Esophagus muscularis mucosa (tissue), 4 donors: ENCODE measurements at regions not wholly inside any gene's neighbourhood (a gene's known extent, or its start where the extent isn't known, plus 50 kb on each side); places are given as distances from the start of the nearest gene placed in this dataset.

Experiments used
- DNase-seq: peaks from one replicate; pipeline ENCODE4 v3.0.0-alpha.2; 2017; ENCODE audit errors: extremely low spot score
- H3K27ac ChIP-seq, 4 donors: fragments of 200-600 bp; sonication (generic); replicated peaks in 1 of 4; 1 replicate in 3 of 4; 2 replicates in 1 of 4; pipeline ENCODE4 v1.5.1; 2016 to 2019; ENCODE audit warnings: mild to moderate bottlenecking in 1 of 4
- H3K27me3 ChIP-seq, 4 donors: fragments of 200-600 bp; sonication (generic); one replicate each; pipeline versions ENCODE4 v1.5.1 to v1.6.0; 2016 to 2019
- H3K36me3 ChIP-seq, 4 donors: fragments of 200-600 bp; sonication (generic); one replicate each; pipeline ENCODE4 v1.5.1; 2016 to 2019
- H3K4me1 ChIP-seq, 4 donors: fragments of 200-600 bp; sonication (generic); one replicate each; pipeline ENCODE4 v1.5.1; 2016 to 2019
- H3K4me3 ChIP-seq, 4 donors: fragments of 200-600 bp; sonication (generic); 1 replicate in 2 of 4; 2 replicates in 2 of 4; pipeline ENCODE4 v1.5.1; 2016 to 2019; ENCODE audit warnings: mild to moderate bottlenecking in 4 of 4, moderate library complexity in 1 of 4
- H3K9me3 ChIP-seq, 4 donors: fragments of 200-600 bp; sonication (generic); 1 replicate in 3 of 4; 2 replicates in 1 of 4; pipeline ENCODE4 v1.5.1; 2016 to 2019
- CTCF ChIP-seq, 3 experiments: fragments of 200-600 bp in 2 of 3; fragments of 450-650 bp in 1 of 3; sonication (generic) in 2 of 3; IDR thresholded peaks; one replicate each; pipeline ENCODE4 v1.5.1; 2017 to 2019; ENCODE audit warnings: antibody characterized with exemption in 3 of 3, mild to moderate bottlenecking in 2 of 3, moderate library complexity in 1 of 3
- EP300 ChIP-seq: sonication (generic); formaldehyde crosslinking; IDR thresholded peaks from one replicate; pipeline ENCODE4 v1.6.1; 2017; ENCODE audit warnings: antibody characterized with exemption
- POLR2A ChIP-seq: fragments of 450-650 bp; IDR thresholded peaks from one replicate; pipeline ENCODE4 v1.6.1; 2017; ENCODE audit warnings: antibody characterized with exemption, moderate library complexity, mild to moderate bottlenecking, low read depth
- POLR2AphosphoS5 ChIP-seq, 2 donors: sonication (generic); formaldehyde crosslinking; IDR thresholded peaks; one replicate each; pipeline ENCODE4 v1.6.1; 2017; ENCODE audit warnings: antibody characterized with exemption in 2 of 2
- WGBS: methylation state at CpG from one replicate; pipeline ENCODE4 v1.1.5; 2018; 5-methylcytosine and 5-hydroxymethylcytosine counted together
- intact Hi-C: fragments of 100-400 bp; cut with DNase I; formaldehyde crosslinking; loops from one replicate; pipeline ENCODE4 v1.15.1; 2023

DNA sequence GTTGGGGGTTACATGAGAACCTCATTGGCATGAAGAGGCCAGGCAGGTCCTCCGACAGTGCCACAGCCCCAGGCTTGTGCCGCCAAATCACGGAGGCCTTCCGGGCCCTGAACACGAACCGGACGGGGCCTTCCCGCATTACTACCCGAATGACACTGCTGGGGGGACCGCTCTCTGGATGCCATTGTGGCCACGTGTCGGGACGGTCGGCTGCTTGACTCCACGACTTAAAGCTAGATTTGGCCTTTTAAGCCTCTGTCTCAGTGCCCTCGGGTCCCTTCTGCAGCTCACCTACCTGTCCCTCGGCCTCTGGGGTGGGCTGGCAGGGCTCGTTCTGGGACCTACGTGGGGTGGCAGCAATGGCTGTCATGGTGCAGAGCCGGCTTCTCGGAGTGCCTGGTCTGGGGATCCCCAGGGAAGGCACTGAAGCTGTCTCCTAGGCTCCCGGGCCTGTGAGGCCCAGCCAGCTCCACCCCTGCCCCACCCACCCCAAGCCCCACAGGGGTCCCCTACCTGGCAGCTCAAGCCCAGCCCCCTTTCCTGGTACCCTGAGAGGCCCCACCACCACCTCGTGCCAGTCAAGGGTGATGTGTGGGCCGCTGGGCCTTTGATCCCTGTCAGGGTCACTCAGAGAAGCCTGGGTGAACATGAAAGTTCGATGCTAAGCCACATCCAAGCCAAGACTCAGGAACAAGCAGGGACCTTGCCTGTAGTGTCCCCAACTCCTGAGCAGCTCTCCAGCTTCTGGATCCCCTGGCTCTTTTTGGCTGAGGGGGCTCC, 245.8 kb upstream of the SGCG start:
- no peaks in the 10 kb centered on the region for H3K4me1 ChIP-seq
- H3K27ac ChIP-seq = no peak overlapping the region
- no peak for DNase-seq
- no peaks in the 10 kb centered on the region for H3K27me3 ChIP-seq
- 90% methylated on average over 10 of the region's 25 CpGs for WGBS
- H3K9me3 ChIP-seq = no peaks in the 10 kb centered on the region
- H3K36me3 ChIP-seq = no peaks in the 10 kb centered on the region
- TF ChIP-seq POLR2AphosphoS5 (IDR thresholded peaks at IDR 0.05) (no peak), EP300 (no peak), CTCF (IDR thresholded peaks at IDR 0.05) (no peak), POLR2A (no peak)
- H3K4me3 ChIP-seq = no peak overlapping the region
- intact Hi-C loops = no loop called here

GRCh38 chr13:22936228-22936627, 244.6 kb upstream of the SGCG start:
- H3K4me1 ChIP-seq = no peaks in the 10 kb centered on the region
- DNase-seq = no peak
- no peak for TF ChIP-seq CTCF (IDR thresholded peaks at IDR 0.05)
- no peak for TF ChIP-seq POLR2A
- no peak for TF ChIP-seq EP300
- TF ChIP-seq POLR2AphosphoS5 (IDR thresholded peaks at IDR 0.05) = no peak
- no peaks in the 10 kb centered on the region for H3K9me3 ChIP-seq
- H3K27me3 ChIP-seq = peaks cover 0 to 6% (median 0%) of the 10 kb centered on the region in 4 donors
- H3K36me3 ChIP-seq = no peaks in the 10 kb centered on the region
- H3K27ac ChIP-seq = no peak overlapping the region
- 72% methylated on average over 10 of the region's 11 CpGs for WGBS
- intact Hi-C loops = no loop called here
- H3K4me3 ChIP-seq = no peak overlapping the region

GRCh38 chr13:22937241-22937640, 243.5 kb upstream of the SGCG start:
- no peaks in the 10 kb centered on the region for H3K4me1 ChIP-seq
- H3K9me3 ChIP-seq = no peaks in the 10 kb centered on the region
- H3K27ac ChIP-seq = no peak overlapping the region
- intact Hi-C loops = no loop called here
- TF ChIP-seq EP300 = no peak
- no peak for TF ChIP-seq CTCF (IDR thresholded peaks at IDR 0.05)
- TF ChIP-seq POLR2AphosphoS5 (IDR thresholded peaks at IDR 0.05) = no peak
- no peak for TF ChIP-seq POLR2A
- no peaks in the 10 kb centered on the region for H3K36me3 ChIP-seq
- WGBS = 100% methylated on average over 12 of the region's 13 CpGs
- DNase-seq = no peak
- H3K4me3 ChIP-seq = no peak overlapping the region
- H3K27me3 ChIP-seq = peaks cover 0 to 6% (median 0%) of the 10 kb centered on the region in 4 donors

- WGBS = 92% methylated on average over 5 of the region's 5 CpGs
- H3K4me1 ChIP-seq = no peaks in the 10 kb centered on the region
- DNase-seq = no peak
- TF ChIP-seq POLR2AphosphoS5 (IDR thresholded peaks at IDR 0.05) (no peak), CTCF (IDR thresholded peaks at IDR 0.05) (no peak), EP300 (no peak)
- no peak overlapping the region for H3K4me3 ChIP-seq
- intact Hi-C loops = no loop called here
- no peaks in the 10 kb centered on the region for H3K9me3 ChIP-seq
- peaks cover 0 to 8% (median 0%) of the 10 kb centered on the region in 4 donors for H3K27me3 ChIP-seq
- H3K36me3 ChIP-seq = no peaks in the 10 kb centered on the region
- no peak overlapping the region for H3K27ac ChIP-seq
These were observed 242.8 kb upstream of the SGCG start for GRCh38 chr13:22937953-22938352.

DNA sequence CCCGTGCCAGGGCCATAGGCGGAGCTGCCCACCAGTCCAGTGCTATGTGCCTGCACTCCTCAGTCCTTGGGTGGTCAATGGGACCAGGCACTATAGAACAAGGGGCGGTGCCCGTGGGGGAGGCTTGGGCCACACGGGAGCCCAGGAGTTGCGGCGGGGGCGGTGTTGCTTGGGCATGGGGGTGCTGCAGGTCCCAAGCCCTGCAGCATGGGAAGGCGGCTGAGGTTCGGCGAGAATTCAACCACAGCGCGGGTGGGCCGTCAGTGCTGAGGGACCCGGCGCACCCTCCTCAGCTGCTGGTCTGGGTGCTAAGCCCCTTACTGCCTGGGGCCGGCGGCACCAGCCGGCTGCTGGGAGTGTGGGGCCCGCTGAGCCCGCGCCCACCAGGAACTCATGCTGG, 242.2 kb upstream of the SGCG start:
- no peaks in the 10 kb centered on the region for H3K4me1 ChIP-seq
- no peak overlapping the region for H3K4me3 ChIP-seq
- intact Hi-C loops = no loop called here
- TF ChIP-seq POLR2A (no peak), POLR2AphosphoS5 (IDR thresholded peaks at IDR 0.05) (no peak), EP300 (no peak), CTCF (IDR thresholded peaks at IDR 0.05) (no peak)
- H3K9me3 ChIP-seq = no peaks in the 10 kb centered on the region
- no peak for DNase-seq
- no peak overlapping the region for H3K27ac ChIP-seq
- H3K27me3 ChIP-seq = peaks cover 0 to 13% (median 0%) of the 10 kb centered on the region in 4 donors
- H3K36me3 ChIP-seq = no peaks in the 10 kb centered on the region
- 91% methylated on average over 16 of the region's 22 CpGs for WGBS
